IMR-90 (cell line): ENCODE measurements at regions not wholly inside any gene's neighbourhood (a gene's known extent, or its start where the extent isn't known, plus 50 kb on each side); places are given as distances from the start of the nearest gene placed in this dataset.

Source experiments
- ATAC-seq: fragments of 200-7000 bp; cut with Tn5 transposase; 2 replicates; pipeline ENCODE4 v1.9.1; 2020; ENCODE audit warnings: low read depth, mild to moderate bottlenecking, moderate library complexity
- BruUV-seq: library from RNA; stranded (reverse); fragments of 400-500 nt; replicated peaks from 2 replicates; lab custom pipeline; 2021; lab: Mats Ljungman, UMichigan
- CTCF ChIA-PET: fragments of 300-600 bp; formaldehyde crosslinking; extraction: SDS; loops from one replicate; lab custom pipeline; 2021; ENCODE audit warnings: antibody characterized with exemption; lab: Yijun Ruan, JAX
- POLR2A ChIA-PET: fragments of 300-600 bp; sonication (Branson Sonifier 250); formaldehyde crosslinking; loops from one replicate; lab custom pipeline; 2022; ENCODE audit warnings: antibody characterized with exemption; ENCODE audit not compliant: unreplicated experiment; lab: Charles Lee
- DNase-seq: peaks from one replicate; pipeline ENCODE4 v3.0.0; 2013
- H2AFZ ChIP-seq: replicated peaks from 2 replicates; pipeline ENCODE3; 2013; ENCODE audit warnings: low read length, mild to moderate bottlenecking; ENCODE audit not compliant: poor library complexity
- H2AK5ac ChIP-seq: 2 replicates; pipeline ENCODE4 v1.6.1; 2013; ENCODE audit warnings: low read depth, low read length, inconsistent platforms
- H2AK9ac ChIP-seq: replicated peaks from 2 replicates; pipeline ENCODE3; 2013; ENCODE audit warnings: mild to moderate bottlenecking, low read depth, low read length, moderate library complexity; ENCODE audit not compliant: poor library complexity
- H2BK120ac ChIP-seq: 2 replicates; pipeline ENCODE4 v1.6.1; 2013; ENCODE audit warnings: low read depth, low read length, inconsistent platforms
- H2BK15ac ChIP-seq: 3 replicates; pipeline ENCODE4 v1.6.1; 2013; ENCODE audit warnings: low read depth, low read length, inconsistent platforms
- H2BK20ac ChIP-seq: 2 replicates; pipeline ENCODE4 v1.6.1; 2013; ENCODE audit warnings: low read depth, mild to moderate bottlenecking, inconsistent platforms, low read length, moderate library complexity
- H2BK5ac ChIP-seq: 2 replicates; pipeline ENCODE4 v1.6.1; 2013; ENCODE audit warnings: mild to moderate bottlenecking, low read depth, low read length, inconsistent platforms; ENCODE audit not compliant: poor library complexity, severe bottlenecking
- H3K14ac ChIP-seq: replicated peaks from 2 replicates; pipeline ENCODE4 v1.6.1; 2013; ENCODE audit warnings: low read depth, low read length, inconsistent platforms
- H3K18ac ChIP-seq: 2 replicates; pipeline ENCODE4 v1.6.1; 2013; ENCODE audit warnings: low read depth, low read length, control low read depth
- H3K23ac ChIP-seq: 2 replicates; pipeline ENCODE4 v1.6.1; 2013; ENCODE audit warnings: low read depth, low read length, inconsistent platforms
- H3K27ac ChIP-seq: 2 replicates; pipeline ENCODE4 v1.5.1; 2013; ENCODE audit warnings: mild to moderate bottlenecking, control low read depth, low read length; ENCODE audit not compliant: insufficient read depth
- H3K27me3 ChIP-seq: 2 replicates; pipeline ENCODE4 v1.6.1; 2013; ENCODE audit warnings: low read length; ENCODE audit not compliant: control insufficient read depth, insufficient read depth
- H3K36me3 ChIP-seq: 2 replicates; pipeline ENCODE4 v1.6.1; 2013; ENCODE audit warnings: low read length, mixed read lengths; ENCODE audit not compliant: control insufficient read depth, insufficient read depth
- H3K4ac ChIP-seq: 2 replicates; pipeline ENCODE4 v1.6.1; 2013; ENCODE audit warnings: low read depth, low read length, inconsistent platforms
- H3K4me1 ChIP-seq: 2 replicates; pipeline ENCODE4 v1.6.1; 2013; ENCODE audit warnings: low read length, mixed read lengths; ENCODE audit not compliant: control insufficient read depth, insufficient read depth
- H3K4me2 ChIP-seq: 2 replicates; pipeline ENCODE4 v1.6.1; 2013; ENCODE audit warnings: low read depth, mild to moderate bottlenecking, control low read depth, low read length, moderate library complexity
- H3K4me3 ChIP-seq: 2 replicates; pipeline ENCODE4 v1.5.1; 2013; ENCODE audit warnings: low read depth, mild to moderate bottlenecking, control low read depth, low read length, moderate library complexity; ENCODE audit not compliant: insufficient read depth
- H3K56ac ChIP-seq: 2 replicates; pipeline ENCODE4 v1.6.1; 2013; ENCODE audit warnings: low read length, inconsistent platforms; ENCODE audit not compliant: insufficient read depth; ENCODE audit errors: extremely low read depth
- H3K79me1 ChIP-seq, 2 experiments: 2 replicates each; pipeline ENCODE4 v1.6.1; 2013; ENCODE audit warnings: low read length in 2 of 2, inconsistent platforms in 1 of 2, low read depth in 1 of 2
- H3K9ac ChIP-seq: 2 replicates; pipeline ENCODE4 v1.6.1; 2013; ENCODE audit warnings: low read depth, low read length, control low read depth
- H3K9me1 ChIP-seq: 2 replicates; pipeline ENCODE4 v1.6.1; 2013; ENCODE audit warnings: low read length, inconsistent platforms; ENCODE audit not compliant: insufficient read depth
- H3K9me3 ChIP-seq: 2 replicates; pipeline ENCODE4 v1.6.1; 2013; ENCODE audit warnings: low read length; ENCODE audit not compliant: control insufficient read depth, insufficient read depth
- H4K20me1 ChIP-seq: 2 replicates; pipeline ENCODE4 v1.6.1; 2013; ENCODE audit warnings: low read length, inconsistent platforms; ENCODE audit not compliant: insufficient read depth
- H4K5ac ChIP-seq: 2 replicates; pipeline ENCODE4 v1.6.1; 2013; ENCODE audit warnings: mild to moderate bottlenecking, low read depth, low read length, control low read depth
- H4K8ac ChIP-seq, 2 experiments: 2 replicates each; pipeline ENCODE4 v1.6.1; 2013; ENCODE audit warnings: low read depth in 2 of 2, low read length in 2 of 2, control low read depth in 1 of 2, inconsistent platforms in 1 of 2
- H4K91ac ChIP-seq: 2 replicates; pipeline ENCODE4 v1.6.1; 2013; ENCODE audit warnings: low read depth, low read length, inconsistent platforms; ENCODE audit not compliant: insufficient read depth
- CTCF ChIP-seq: conservative IDR thresholded peaks from 2 replicates; pipeline ENCODE4 v1.5.1; 2012; ENCODE audit warnings: mild to moderate bottlenecking, low read depth, low read length, improper control_type of control experiment
- ELK1 ChIP-seq: fragments of 150-350 bp; IDR thresholded peaks from 2 replicates; pipeline ENCODE4 v1.6.1; 2016; ENCODE audit warnings: low read depth, mild to moderate bottlenecking, low read length, moderate library complexity, borderline replicate concordance
- NFE2L2 ChIP-seq: fragments of 150-350 bp; IDR thresholded peaks from 2 replicates; pipeline ENCODE4 v1.6.1; 2016; ENCODE audit warnings: low read depth, mild to moderate bottlenecking, low read length
- RCOR1 ChIP-seq: IDR thresholded peaks from 2 replicates; pipeline ENCODE4 v1.6.1; 2012; ENCODE audit warnings: mild to moderate bottlenecking, low read length, improper control_type of control experiment; ENCODE audit not compliant: insufficient replicate concordance
- SMC3 ChIP-seq: fragments of 150-350 bp; IDR thresholded peaks from 2 replicates; pipeline ENCODE4 v1.6.1; 2016; ENCODE audit warnings: low read depth, mild to moderate bottlenecking, antibody characterized with exemption, low read length, moderate library complexity
- USF2 ChIP-seq: fragments of 150-350 bp; IDR thresholded peaks from 2 replicates; pipeline ENCODE4 v1.6.1; 2017; ENCODE audit warnings: mild to moderate bottlenecking, antibody characterized with exemption, low read length, low read depth
- WGBS, 2 experiments: methylation state at CpG; one replicate each; pipeline versions ENCODE4 v1.1.5 to v1.1.7; 2013; ENCODE audit warnings: missing lambda C conversion rate in 2 of 2; ENCODE audit not compliant: insufficient read length in 1 of 2; ENCODE audit errors: extremely low coverage in 2 of 2; 5-methylcytosine and 5-hydroxymethylcytosine counted together
- dilution Hi-C: fragments of 300-500 bp; cut with HindIII; formaldehyde crosslinking; loops from one replicate; pipeline ENCODE4 v1.14.3; 2018; ENCODE audit warnings: low sequenced_read_pairs; ENCODE audit not compliant: unreplicated experiment
- in situ Hi-C: fragments of 300-500 bp; cut with MboI; formaldehyde crosslinking; loops from 3 replicates; pipeline ENCODE4 v1.14.3; 2019; ENCODE audit warnings: low sequenced_read_pairs, inconsistent platforms, mixed read lengths
- intact Hi-C: fragments of 100-400 bp; cut with micrococcal nuclease; formaldehyde crosslinking; loops from 2 replicates; pipeline ENCODE4 v1.10.0; 2022

GRCh38 chr20:40743141-40743775 is 54.2 kb upstream of the MAFB start:
- no peaks in the 10 kb centered on the region for H3K9me1 ChIP-seq
- no peak overlapping the region for H3K23ac ChIP-seq
- H4K20me1 ChIP-seq, result no peaks in the 10 kb centered on the region
- no peak overlapping the region for H3K4me3 ChIP-seq
- no peak overlapping the region for H2AK9ac ChIP-seq
- no peaks in the 10 kb centered on the region for H3K79me1 ChIP-seq
- no peak overlapping the region for H3K4me2 ChIP-seq
- no peak overlapping the region for H3K9ac ChIP-seq
- H3K14ac ChIP-seq, result no peak overlapping the region
- no peak overlapping the region for H3K27ac ChIP-seq
- dilution Hi-C loops (no loop called here), intact Hi-C loops (no loop called here), in situ Hi-C loops (loop anchor here (10.0 kb wide), 1 partner anchor 202 kb away; no protein-coding TSS in a partner anchor)
- TF ChIP-seq CTCF (no peak), USF2 (no peak), RCOR1 (no peak), ELK1 (no peak), NFE2L2 (no peak), SMC3 (no peak)
- H3K4ac ChIP-seq, result no peak overlapping the region
- no peak overlapping the region for H2BK20ac ChIP-seq
- DNase-seq, result no peak
- H3K27me3 ChIP-seq, result peaks cover 20% of the 10 kb centered on the region
- H4K8ac ChIP-seq, result no peak overlapping the region
- no peak; the same call in 1 of the 2 replicates for ATAC-seq
- H2AK5ac ChIP-seq, result no peak overlapping the region
- H2BK120ac ChIP-seq, result no peak overlapping the region
- no peak overlapping the region for H3K18ac ChIP-seq
- H2AFZ ChIP-seq, result no peak overlapping the region
- H4K91ac ChIP-seq, result no peak overlapping the region
- 50% methylated on average over 1 of the region's 8 CpGs; no CpG with 5 or more reads in 1 of the 2 experiments for WGBS, 2 experiments
- no peak overlapping the region for H2BK15ac ChIP-seq
- ChIA-PET CTCF (interaction anchor here (1.2 to 3.6 kb wide), 2 partner anchors 36 to 203 kb away, joined by 4 to 17 read pairs; no protein-coding TSS in a partner anchor), POLR2A (no interaction called here)
- no peaks in the 10 kb centered on the region for H3K36me3 ChIP-seq
- BruUV-seq, result no TSS peak
- no peaks in the 10 kb centered on the region for H3K9me3 ChIP-seq
- no peaks in the 10 kb centered on the region for H3K4me1 ChIP-seq
- no peak overlapping the region for H4K5ac ChIP-seq
- H3K56ac ChIP-seq, result no peak overlapping the region
- no peak overlapping the region for H2BK5ac ChIP-seq
